H1 (cell line): ENCODE measurements at regions not wholly inside any gene's neighbourhood (a gene's known extent, or its start where the extent isn't known, plus 50 kb on each side); places are given as distances from the start of the nearest gene placed in this dataset.

Experiments
- CTCF ChIA-PET: fragments of 300-600 bp; sonication (Branson Sonifier 250); formaldehyde crosslinking; loops from one replicate; lab custom pipeline; 2021; ENCODE audit not compliant: partially characterized antibody; lab: Charles Lee
- POLR2A ChIA-PET: fragments of 300-600 bp; sonication (Branson Sonifier 250); formaldehyde crosslinking; loops from one replicate; lab custom pipeline; 2021; ENCODE audit warnings: inconsistent platforms; ENCODE audit not compliant: partially characterized antibody; lab: Charles Lee
- DNase-seq, 2 experiments: peaks; one replicate each; pipeline versions ENCODE4 v3.0.0 to v3.0.0-alpha.2; 2010 to 2022; ENCODE audit warnings: low spot score in 2 of 2, low read depth in 1 of 2, mixed read lengths in 1 of 2
- FAIRE-seq: peaks from 2 replicates; lab custom pipeline; 2011; peaks lifted over from hg19 to GRCh38; lab: Jason Lieb, UNC
- H2AFZ ChIP-seq: 2 replicates; pipeline ENCODE4 v1.8.1; 2012; ENCODE audit warnings: low read length, inconsistent platforms
- H2AK5ac ChIP-seq: 2 replicates; pipeline ENCODE4 v1.6.1; 2013; ENCODE audit warnings: low read depth, low read length
- H2BK120ac ChIP-seq: replicated peaks from 2 replicates; pipeline ENCODE3; 2013; ENCODE audit warnings: low read depth, low read length, inconsistent platforms
- H2BK12ac ChIP-seq: 2 replicates; pipeline ENCODE4 v1.6.1; 2013; ENCODE audit warnings: low read depth, low read length
- H2BK15ac ChIP-seq: 2 replicates; pipeline ENCODE4 v1.6.1; 2013; ENCODE audit warnings: low read length
- H2BK20ac ChIP-seq: 2 replicates; pipeline ENCODE4 v1.6.1; 2013; ENCODE audit warnings: low read length
- H2BK5ac ChIP-seq: 2 replicates; pipeline ENCODE4 v1.6.1; 2013; ENCODE audit warnings: low read depth, low read length
- H3K14ac ChIP-seq: 2 replicates; pipeline ENCODE4 v1.6.1; 2013; ENCODE audit warnings: inconsistent platforms; ENCODE audit not compliant: insufficient read length
- H3K18ac ChIP-seq: 2 replicates; pipeline ENCODE4 v1.6.1; 2013; ENCODE audit warnings: low read length; ENCODE audit errors: extremely low read depth
- H3K23ac ChIP-seq: 2 replicates; pipeline ENCODE4 v1.6.1; 2013; ENCODE audit warnings: inconsistent platforms; ENCODE audit not compliant: insufficient read length
- H3K23me2 ChIP-seq: 2 replicates; pipeline ENCODE4 v1.6.1; 2013; ENCODE audit warnings: low read depth, low read length
- H3K27ac ChIP-seq: 2 replicates; pipeline ENCODE4 v1.6.1; 2011; ENCODE audit warnings: low read depth, low read length, inconsistent platforms
- H3K27me3 ChIP-seq, 4 experiments: replicated peaks in 1 of 4; 1 replicate in 1 of 4; 2 replicates in 3 of 4; pipeline versions ENCODE4 v1.6.1 to v1.8.1; 2011 to 2013; ENCODE audit warnings: low read length in 3 of 4, mild to moderate bottlenecking in 3 of 4, inconsistent platforms in 2 of 4, mixed read lengths in 2 of 4, moderate library complexity in 1 of 4; ENCODE audit not compliant: control insufficient read depth in 3 of 4, insufficient read depth in 3 of 4; ENCODE audit errors: extremely low read depth in 1 of 4
- H3K36me3 ChIP-seq, 4 experiments: 2 replicates each; pipeline versions ENCODE4 v1.6.1 to v1.8.1; 2011 to 2013; ENCODE audit warnings: mild to moderate bottlenecking in 4 of 4, low read length in 3 of 4, moderate library complexity in 2 of 4, control low read depth in 1 of 4, inconsistent platforms in 1 of 4; ENCODE audit not compliant: insufficient read depth in 4 of 4, control insufficient read depth in 2 of 4
- H3K4ac ChIP-seq: replicated peaks from 2 replicates; pipeline ENCODE3; 2013; ENCODE audit warnings: low read length, low read depth, mixed read lengths, inconsistent platforms; ENCODE audit not compliant: insufficient read length
- H3K4me1 ChIP-seq, 4 experiments: replicated peaks in 1 of 4; 1 replicate in 1 of 4; 2 replicates in 3 of 4; pipeline versions ENCODE4 v1.6.1 to v1.8.1; 2011 to 2013; ENCODE audit warnings: low read length in 3 of 4, inconsistent platforms in 2 of 4, mixed read lengths in 1 of 4; ENCODE audit not compliant: insufficient read depth in 4 of 4, control insufficient read depth in 3 of 4
- H3K4me2 ChIP-seq, 2 experiments: 2 replicates each; pipeline versions ENCODE4 v1.6.1 to v1.8.1; 2011 to 2013; ENCODE audit warnings: low read depth in 2 of 2, low read length in 2 of 2, control low read depth in 1 of 2, inconsistent platforms in 1 of 2, mild to moderate bottlenecking in 1 of 2; ENCODE audit not compliant: insufficient read depth in 1 of 2
- H3K4me3 ChIP-seq, 4 experiments: fragments of 200-600, 300-600 bp in 1 of 4; sonication (generic), shearing (Covaris generic), sonication (Bioruptor Twin) in 1 of 4; 2 replicates each; pipeline versions ENCODE4 v1.5.1 to v1.8.1; 2011 to 2016; ENCODE audit warnings: low read length in 4 of 4, low read depth in 3 of 4, control low read depth in 2 of 4, inconsistent platforms in 2 of 4, mild to moderate bottlenecking in 2 of 4, mixed read lengths in 1 of 4, moderate library complexity in 1 of 4; ENCODE audit not compliant: insufficient read depth in 2 of 4; ENCODE audit errors: extremely low read depth in 1 of 4
- H3K56ac ChIP-seq: replicated peaks from 2 replicates; pipeline ENCODE3; 2013; ENCODE audit warnings: low read depth, mild to moderate bottlenecking, mixed read lengths, low read length, inconsistent platforms; ENCODE audit not compliant: insufficient read length
- H3K79me1 ChIP-seq: 2 replicates; pipeline ENCODE4 v1.6.1; 2013; ENCODE audit warnings: low read depth, low read length, control low read depth
- H3K79me2 ChIP-seq, 2 experiments: 2 replicates each; pipeline versions ENCODE4 v1.6.1 to v1.8.1; 2012 to 2013; ENCODE audit warnings: low read length in 2 of 2, mild to moderate bottlenecking in 2 of 2, inconsistent platforms in 1 of 2; ENCODE audit not compliant: insufficient read depth in 2 of 2, control insufficient read depth in 1 of 2
- H3K9ac ChIP-seq, 4 experiments: replicated peaks in 1 of 4; 1 replicate in 1 of 4; 2 replicates in 3 of 4; pipeline versions ENCODE4 v1.6.1 to v1.8.1; 2011 to 2013; ENCODE audit warnings: low read depth in 3 of 4, low read length in 3 of 4, control low read depth in 2 of 4, mild to moderate bottlenecking in 2 of 4, moderate library complexity in 2 of 4, inconsistent platforms in 1 of 4; ENCODE audit errors: extremely low read depth in 1 of 4
- H3K9me3 ChIP-seq, 2 experiments: 2 replicates each; pipeline versions ENCODE4 v1.6.1 to v1.8.1; 2012 to 2013; ENCODE audit warnings: mild to moderate bottlenecking in 2 of 2, moderate library complexity in 2 of 2, control low read depth in 1 of 2, inconsistent platforms in 1 of 2, low read depth in 1 of 2, low read length in 1 of 2, mixed read lengths in 1 of 2; ENCODE audit not compliant: insufficient read depth in 2 of 2
- H4K20me1 ChIP-seq, 2 experiments: replicated peaks in 1 of 2; 2 replicates each; pipeline versions ENCODE3 to v1.8.1; 2011 to 2013; ENCODE audit warnings: inconsistent platforms in 2 of 2, low read length in 2 of 2, mild to moderate bottlenecking in 1 of 2; ENCODE audit not compliant: insufficient read depth in 2 of 2, control insufficient read depth in 1 of 2
- H4K5ac ChIP-seq: 2 replicates; pipeline ENCODE4 v1.6.1; 2013; ENCODE audit warnings: low read length, low read depth, mixed read lengths, inconsistent platforms; ENCODE audit not compliant: insufficient read length
- H4K8ac ChIP-seq: 2 replicates; pipeline ENCODE4 v1.8.0; 2013; ENCODE audit warnings: mild to moderate bottlenecking, moderate library complexity, low read length, inconsistent platforms; ENCODE audit not compliant: insufficient read depth; ENCODE audit errors: extremely low read depth
- H4K91ac ChIP-seq: replicated peaks from 2 replicates; pipeline ENCODE3; 2013; ENCODE audit warnings: low read length, mixed read lengths, inconsistent platforms; ENCODE audit not compliant: insufficient read length
- CBX8 ChIP-seq: fragments of 300-800, 300-1000 bp; sonication (generic); IDR thresholded peaks from 2 replicates; pipeline ENCODE4 v1.7.1; 2016; ENCODE audit warnings: low read depth, low read length, borderline replicate concordance
- CEBPB ChIP-seq: IDR thresholded peaks from 2 replicates; pipeline ENCODE4 v1.6.1; 2012; ENCODE audit warnings: low read depth, low read length
- CHD2 ChIP-seq: IDR thresholded peaks from 2 replicates; pipeline ENCODE4 v1.6.1; 2012; ENCODE audit warnings: low read length, improper control_type of control experiment
- CTCF ChIP-seq, 3 experiments: IDR thresholded peaks; 1 replicate in 2 of 3; 2 replicates in 1 of 3; pipeline versions ENCODE4 v1.5.1 to v1.6.1; 2011; ENCODE audit warnings: low read length in 3 of 3, mild to moderate bottlenecking in 3 of 3, inconsistent platforms in 2 of 3, low read depth in 1 of 3, moderate library complexity in 1 of 3; ENCODE audit not compliant: insufficient read depth in 1 of 3; ENCODE audit errors: control extremely low read depth in 1 of 3
- KDM4A ChIP-seq: IDR thresholded peaks from one replicate; pipeline ENCODE4 v1.7.1; 2012; ENCODE audit warnings: low read depth, mild to moderate bottlenecking, moderate library complexity, low read length, inconsistent platforms; ENCODE audit not compliant: severe bottlenecking
- NRF1 ChIP-seq: IDR thresholded peaks from 2 replicates; pipeline ENCODE4 v1.6.1; 2011; ENCODE audit warnings: mild to moderate bottlenecking, low read depth, low read length, improper control_type of control experiment
- PHF8 ChIP-seq: fragments of 200-600 bp; sonication (generic); conservative IDR thresholded peaks from 2 replicates; pipeline ENCODE4 v1.7.1; 2012; ENCODE audit warnings: low read depth, mild to moderate bottlenecking, inconsistent platforms, low read length, moderate library complexity
- POLR2A ChIP-seq, 2 experiments: IDR thresholded peaks; 1 replicate in 1 of 2; 2 replicates in 1 of 2; pipeline ENCODE4 v1.6.1; 2011; ENCODE audit warnings: low read depth in 2 of 2, low read length in 2 of 2, mild to moderate bottlenecking in 2 of 2; ENCODE audit errors: control extremely low read depth in 1 of 2
- RXRA ChIP-seq: IDR thresholded peaks from 2 replicates; pipeline ENCODE4 v1.6.1; 2011; ENCODE audit warnings: low read depth, mild to moderate bottlenecking, low read length, moderate library complexity; ENCODE audit not compliant: insufficient read depth
- SAP30 ChIP-seq: fragments of 300-600 bp; sonication (generic); IDR thresholded peaks from 2 replicates; pipeline ENCODE4 v1.7.1; 2012; ENCODE audit warnings: low read length, moderate library complexity, mild to moderate bottlenecking, inconsistent platforms; ENCODE audit not compliant: insufficient read depth, insufficient replicate concordance
- TAF1 ChIP-seq: IDR thresholded peaks from 2 replicates; pipeline ENCODE4 v1.6.1; 2011; ENCODE audit warnings: mild to moderate bottlenecking, low read depth, low read length
- ZNF274 ChIP-seq: IDR thresholded peaks from 2 replicates; pipeline ENCODE4 v1.7.0; 2012; ENCODE audit warnings: low read length, borderline replicate concordance; ENCODE audit errors: extremely low read depth
- WGBS, 2 experiments: shearing (Covaris generic) in 1 of 2; methylation state at CpG; one replicate each; pipeline versions ENCODE4 v1.1.6 to v1.1.7; 2013 to 2015; ENCODE audit warnings: low lambda C conversion rate in 2 of 2, mixed read lengths in 2 of 2, inconsistent platforms in 1 of 2, low coverage in 1 of 2, missing lambda C conversion rate in 1 of 2; ENCODE audit not compliant: insufficient replicate concordance in 2 of 2, insufficient coverage in 1 of 2, insufficient read length in 1 of 2; ENCODE audit errors: extremely low coverage in 1 of 2, missing lambda C conversion rate in 1 of 2; 5-methylcytosine and 5-hydroxymethylcytosine counted together

GRCh38 chr1:29893046-29893723 is 656.9 kb downstream of the PTPRU start:
- H3K4ac ChIP-seq = no peak overlapping the region
- ChIA-PET POLR2A (no interaction called here), CTCF (no interaction called here)
- no peak overlapping the region for H3K18ac ChIP-seq
- no peak overlapping the region for H4K8ac ChIP-seq
- H3K27ac ChIP-seq = no peak overlapping the region
- H2BK5ac ChIP-seq = no peak overlapping the region
- no peaks in the 10 kb centered on the region for H4K20me1 ChIP-seq
- H3K79me2 ChIP-seq = no peaks in the 10 kb centered on the region
- H3K4me1 ChIP-seq = peaks cover 0 to 11% (median 1%) of the 10 kb centered on the region in 4 experiments; a peak in 3 of 7 replicates
- no peak overlapping the region for H3K9ac ChIP-seq
- H4K5ac ChIP-seq = no peak overlapping the region
- no peak overlapping the region for H3K14ac ChIP-seq
- H2BK12ac ChIP-seq = 0 out of 2 replicates have a peak overlapping the region, but pooled peaks have one; percentile 39
- no peak overlapping the region for H2AFZ ChIP-seq
- no peaks in the 10 kb centered on the region for H3K27me3 ChIP-seq
- WGBS, 2 experiments = 75% methylated on average over 7 of the region's 7 CpGs; no CpG with 5 or more reads in 1 of the 2 experiments
- H4K91ac ChIP-seq = no peak overlapping the region
- H3K36me3 ChIP-seq = no peaks in the 10 kb centered on the region
- no peaks in the 10 kb centered on the region for H3K9me3 ChIP-seq
- no peak overlapping the region for H3K4me2 ChIP-seq
- no peak overlapping the region for H2BK15ac ChIP-seq
- H2BK20ac ChIP-seq = no peak overlapping the region
- H2AK5ac ChIP-seq = no peak overlapping the region
- H3K4me3 ChIP-seq = no peak overlapping the region
- no peak for DNase-seq
- no peak for FAIRE-seq
- H3K79me1 ChIP-seq = no peaks in the 10 kb centered on the region
- H3K23ac ChIP-seq = no peak overlapping the region
- H2BK120ac ChIP-seq = no peak overlapping the region
- H3K23me2 ChIP-seq = 0 out of 2 replicates have a peak, but pooled peaks cover 2% of the 10 kb centered on the region
- H3K56ac ChIP-seq = no peak overlapping the region
- TF ChIP-seq CHD2 = no peak
- no peak for TF ChIP-seq SAP30
- no peak for TF ChIP-seq POLR2A (IDR thresholded peaks at IDR 0.05; ENCODE audit: control extremely low read depth in 1 of 2, low read depth in 2 of 2, low read length in 2 of 2)
- no peak for TF ChIP-seq RXRA
- TF ChIP-seq ZNF274 = no peak
- TF ChIP-seq TAF1 = no peak
- TF ChIP-seq NRF1 = no peak
- no peak for TF ChIP-seq CEBPB
- TF ChIP-seq PHF8 = no peak
- no peak for TF ChIP-seq KDM4A
- TF ChIP-seq CBX8 = no peak
- TF ChIP-seq CTCF (IDR thresholded peaks at IDR 0.05; ENCODE audit: control extremely low read depth in 1 of 3, insufficient read depth in 1 of 3, low read depth in 1 of 3, low read length in 3 of 3) = no peak
